Heart left ventricle (tissue), 16 donors: ENCODE measurements at regions not wholly inside any gene's neighbourhood (a gene's known extent, or its start where the extent isn't known, plus 50 kb on each side); places are given as distances from the start of the nearest gene placed in this dataset.

Experiments
- ATAC-seq, 4 donors: fragments of 200-7000 bp; cut with Tn5 transposase; one replicate each; pipeline ENCODE4 v1.9.1; 2020 to 2022; ENCODE audit warnings: moderate library complexity in 4 of 4, mild to moderate bottlenecking in 3 of 4, moderate number of reproducible peaks in 1 of 4
- DNase-seq, 5 donors: peaks; one replicate each; pipeline ENCODE4 v3.0.0-alpha.2; 2020
- H3K27ac ChIP-seq, 12 donors: fragments of 200-600 bp; sonication (generic) in 4 of 12; one replicate each; pipeline versions ENCODE4 v1.5.0 to v1.8.0; 2016 to 2022; ENCODE audit warnings: mild to moderate bottlenecking in 2 of 12
- H3K27me3 ChIP-seq, 9 donors: fragments of 200-600 bp; sonication (generic) in 2 of 9; one replicate each; pipeline versions ENCODE4 v1.5.1 to v1.8.0; 2016 to 2022; ENCODE audit warnings: mild to moderate bottlenecking in 3 of 9
- H3K36me3 ChIP-seq, 9 donors: fragments of 200-600 bp; sonication (generic) in 2 of 9; one replicate each; pipeline versions ENCODE4 v1.5.0 to v1.8.0; 2018 to 2022; ENCODE audit warnings: mild to moderate bottlenecking in 2 of 9
- H3K4me1 ChIP-seq, 12 donors: fragments of 200-600 bp; sonication (generic) in 4 of 12; one replicate each; pipeline versions ENCODE4 v1.5.0 to v1.8.0; 2016 to 2022; ENCODE audit warnings: mild to moderate bottlenecking in 3 of 12
- H3K4me3 ChIP-seq, 12 donors: fragments of 200-600 bp; sonication (generic) in 4 of 12; one replicate each; pipeline versions ENCODE4 v1.5.0 to v1.8.0; 2017 to 2022; ENCODE audit warnings: mild to moderate bottlenecking in 9 of 12, moderate library complexity in 4 of 12
- H3K9me3 ChIP-seq, 12 donors: fragments of 200-600 bp; sonication (generic) in 4 of 12; one replicate each; pipeline versions ENCODE4 v1.5.0 to v1.8.0; 2016 to 2022; ENCODE audit warnings: mild to moderate bottlenecking in 1 of 12
- CTCF ChIP-seq, 12 donors: fragments of 200-600 bp; sonication (generic) in 4 of 12; IDR thresholded peaks; one replicate each; pipeline versions ENCODE4 v1.5.0 to v1.8.0; 2018 to 2022; ENCODE audit warnings: antibody characterized with exemption in 12 of 12, mild to moderate bottlenecking in 5 of 12
- POLR2A ChIP-seq, 2 donors: fragments of 450-650 bp; IDR thresholded peaks; one replicate each; pipeline ENCODE4 v1.6.1; 2017; ENCODE audit warnings: antibody characterized with exemption in 2 of 2, mild to moderate bottlenecking in 2 of 2, moderate library complexity in 2 of 2
- WGBS, 4 donors: extraction: QIAGEN DNeasy Blood & Tissue Kit in 2 of 4; methylation state at CpG; one replicate each; pipeline versions ENCODE4 v1.1.5 to v1.1.7; 2013 to 2018; 5-methylcytosine and 5-hydroxymethylcytosine counted together
- intact Hi-C, 10 donors: fragments of 100-400 bp; cut with DNase I; formaldehyde crosslinking; loops; one replicate each; pipeline versions ENCODE4 v1.11.1 to v1.14.2; 2022
- donor health status: ischemic (EF 13 %, LVEDD 7.1; RV severe dilation, severe dysfunction).
- donor health status: healthy with polysubstance abuse.
- donor health status: DM: no; HTN: yes; CAD: no.
- donor health status: DM: no; HTN: no; CAD: no.
- donor health status: ischemic (EF 25% LVEDD 6.9; RV normal size, moderate dysfunction).
- donor health status: ischemic (EF 25% LVEDD 5.7; RV mildly dilated, moderate dysfunction).
- donor health status: healthy.
- donor health status: DM: yes; HTN: yes; CAD: no.
- donor health status: ischemic (EF 35%, LVEDD 5.7; RV mildly dilated, moderate dysfunction).
- donor health status: nonischemic (EF 11% LVEDD 7.7; RV severe dilation, severe dysfunction).
- donor health status: DM: yes; HTN: yes; CAD: no.
- donor health status: PGD.
- donor health status: ischemic (EF 29% LVEDD 5.4; RV normal size, mild dysfunction).
- donor health status: nonischemic (EF 23%, LVEDD 6.1; RV moderate dilation, normal function).

- intact Hi-C loops, result no loop called here
- WGBS, 4 donors, result 35 to 72% (median 59%) methylated on average over 1 of the region's 1 CpG
- Histone ChIP-seq H3K27me3 (no peaks in the 10 kb centered on the region), H3K9me3 (peaks cover 0 to 12% (median 0%) of the 10 kb centered on the region in 12 donors), H3K36me3 (no peaks in the 10 kb centered on the region), H3K27ac (no peak overlapping the region), H3K4me3 (no peak overlapping the region), H3K4me1 (no peaks in the 10 kb centered on the region)
- TF ChIP-seq CTCF (IDR thresholded peaks at IDR 0.05), result no peak
- no peak for TF ChIP-seq POLR2A (IDR thresholded peaks at IDR 0.05)
- ATAC-seq, result no peak
- no peak for DNase-seq
Observed at GRCh38 chr10:57830877-57831560, 436.7 kb downstream of the IPMK start.

- no peaks in the 10 kb centered on the region for H3K36me3 ChIP-seq
- H3K27me3 ChIP-seq, result no peaks in the 10 kb centered on the region
- no peak overlapping the region for H3K4me3 ChIP-seq
- intact Hi-C loops, result no loop called here
- no peaks in the 10 kb centered on the region for H3K4me1 ChIP-seq
- peaks cover 0 to 7% (median 0%) of the 10 kb centered on the region in 12 donors for H3K9me3 ChIP-seq
- no peak overlapping the region for H3K27ac ChIP-seq
- TF ChIP-seq POLR2A (IDR thresholded peaks at IDR 0.05) (no peak), CTCF (IDR thresholded peaks at IDR 0.05) (no peak)
- ATAC-seq (no peak), DNase-seq (no peak)
Observed at GRCh38 chr10:57825015-57825414, 442.7 kb downstream of the IPMK start.

- DNase-seq (no peak), ATAC-seq (no peak)
- peaks cover 0 to 7% (median 0%) of the 10 kb centered on the region in 12 donors for H3K9me3 ChIP-seq
- H3K4me3 ChIP-seq, result no peak overlapping the region
- no peaks in the 10 kb centered on the region for H3K4me1 ChIP-seq
- H3K27me3 ChIP-seq, result no peaks in the 10 kb centered on the region
- 75 to 80% (median 78%) methylated on average over 2 of the region's 2 CpGs for WGBS, 4 donors
- no peak for TF ChIP-seq POLR2A (IDR thresholded peaks at IDR 0.05)
- no peak for TF ChIP-seq CTCF (IDR thresholded peaks at IDR 0.05)
- intact Hi-C loops, result no loop called here
- H3K36me3 ChIP-seq, result no peaks in the 10 kb centered on the region
- no peak overlapping the region for H3K27ac ChIP-seq
Observed at GRCh38 chr10:57823398-57823797, 444.3 kb downstream of the IPMK start.

GRCh38 chr10:57822965-57823364, 444.7 kb downstream of the IPMK start:
- no peaks in the 10 kb centered on the region for H3K4me1 ChIP-seq

More at GRCh38 chr10:57822965-57823364, 444.7 kb downstream of the IPMK start:
- Histone ChIP-seq H3K36me3 (no peaks in the 10 kb centered on the region), H3K9me3 (peaks cover 0 to 7% (median 0%) of the 10 kb centered on the region in 12 donors), H3K27ac (no peak overlapping the region), H3K27me3 (no peaks in the 10 kb centered on the region), H3K4me3 (no peak overlapping the region)
- intact Hi-C loops, result no loop called here
- TF ChIP-seq CTCF (IDR thresholded peaks at IDR 0.05) (no peak), POLR2A (IDR thresholded peaks at IDR 0.05) (no peak)
- no peak for DNase-seq
- no peak for ATAC-seq
